K562 (cell line): ENCODE measurements at regions not wholly inside any gene's neighbourhood (a gene's known extent, or its start where the extent isn't known, plus 50 kb on each side); places are given as distances from the start of the nearest gene placed in this dataset.

ENCODE experiments used
- ATAC-seq: fragments of 200-7000 bp; cut with Tn5 transposase; 3 replicates; pipeline ENCODE4 v1.9.1; 2020; ENCODE audit warnings: moderate library complexity
- BruUV-seq: library from RNA; stranded (reverse); fragments of 400-500 nt; replicated peaks from 2 replicates; lab custom pipeline; 2021; lab: Mats Ljungman, UMichigan
- CTCF ChIA-PET: fragments of 300-600 bp; formaldehyde crosslinking; extraction: SDS; loops from one replicate; lab custom pipeline; 2021; ENCODE audit warnings: low intra/inter-chr PET ratio; lab: Yijun Ruan, JAX
- POLR2A ChIA-PET: fragments of 300-600, 350-650 bp; sonication (Branson Sonifier 250); formaldehyde crosslinking; extraction: SDS; loops from one replicate; lab custom pipeline; 2021; ENCODE audit warnings: antibody characterized with exemption, inconsistent platforms; lab: Yijun Ruan, JAX
- DNase-seq, 4 experiments: peaks; one replicate each; pipeline versions ENCODE4 v3.0.0 to v3.0.0-alpha.2; 2011 to 2018; ENCODE audit warnings: low spot score in 3 of 4, mixed read lengths in 3 of 4; ENCODE audit errors: extremely low read depth in 1 of 4
- FAIRE-seq: peaks from 2 replicates; lab custom pipeline; 2011; peaks lifted over from hg19 to GRCh38; lab: Jason Lieb, UNC
- H2AFZ ChIP-seq: 2 replicates; pipeline ENCODE4 v1.6.0; 2011; ENCODE audit warnings: low read depth, low read length, control low read depth, inconsistent platforms
- H3K27ac ChIP-seq: fragments of 200-600 bp; 3 replicates; pipeline ENCODE4 v1.8.0; 2011; ENCODE audit warnings: low read depth, mild to moderate bottlenecking, control low read depth, inconsistent platforms, low read length, moderate library complexity, mixed read lengths; ENCODE audit errors: extremely low read depth
- H3K27me3 ChIP-seq, 2 experiments: fragments of 300-600 bp in 1 of 2; 2 replicates in 1 of 2; 3 replicates in 1 of 2; pipeline versions ENCODE4 v1.6.0 to v1.8.0; 2011; ENCODE audit warnings: inconsistent platforms in 2 of 2, low read length in 2 of 2, mild to moderate bottlenecking in 1 of 2, mixed read lengths in 1 of 2, moderate library complexity in 1 of 2; ENCODE audit not compliant: control insufficient read depth in 2 of 2, insufficient read depth in 2 of 2
- H3K36me3 ChIP-seq: fragments of 300-600 bp; 3 replicates; pipeline ENCODE4 v1.8.0; 2011; ENCODE audit warnings: mild to moderate bottlenecking, low read length, inconsistent platforms; ENCODE audit not compliant: control insufficient read depth, insufficient read depth
- H3K4me1 ChIP-seq, 2 experiments: fragments of 200-600 bp in 1 of 2; replicated peaks in 1 of 2; 2 replicates in 1 of 2; 3 replicates in 1 of 2; pipeline versions ENCODE4 v1.5.1 to v1.8.0; 2011; ENCODE audit warnings: inconsistent platforms in 2 of 2, low read length in 2 of 2, mild to moderate bottlenecking in 1 of 2, mixed read lengths in 1 of 2, moderate library complexity in 1 of 2; ENCODE audit not compliant: control insufficient read depth in 2 of 2, insufficient read depth in 2 of 2
- H3K4me2 ChIP-seq: 2 replicates; pipeline ENCODE4 v1.6.1; 2011; ENCODE audit warnings: low read length, control low read depth, inconsistent platforms, mixed read lengths; ENCODE audit not compliant: insufficient read depth
- H3K4me3 ChIP-seq: fragments of 200-600 bp; sonication (generic), shearing (Covaris generic); 2 replicates; pipeline ENCODE4 v1.5.1; 2016; ENCODE audit warnings: control low read depth, inconsistent platforms
- H3K79me2 ChIP-seq: fragments of 200-600 bp; 3 replicates; pipeline ENCODE4 v1.8.0; 2011; ENCODE audit warnings: low read length, inconsistent platforms; ENCODE audit not compliant: control insufficient read depth, insufficient read depth
- H3K9ac ChIP-seq, 2 experiments: 2 replicates each; pipeline versions ENCODE4 v1.6.0 to v1.6.1; 2011; ENCODE audit warnings: low read depth in 2 of 2, low read length in 2 of 2, control low read depth in 1 of 2, inconsistent platforms in 1 of 2, mild to moderate bottlenecking in 1 of 2, mixed read lengths in 1 of 2; ENCODE audit not compliant: insufficient read depth in 1 of 2
- H3K9me1 ChIP-seq: one replicate; pipeline ENCODE4 v1.6.0; 2011; ENCODE audit warnings: inconsistent platforms, mild to moderate bottlenecking, low read length, moderate library complexity; ENCODE audit not compliant: control insufficient read depth, insufficient read depth
- H3K9me3 ChIP-seq: replicated peaks from 2 replicates; pipeline ENCODE4 v1.5.1; 2011; ENCODE audit warnings: low read depth, low read length, inconsistent platforms; ENCODE audit not compliant: control insufficient read depth, insufficient read depth
- H4K20me1 ChIP-seq: replicated peaks from 2 replicates; pipeline ENCODE4 v1.6.1; 2011; ENCODE audit warnings: low read length, inconsistent platforms, mixed read lengths; ENCODE audit not compliant: control insufficient read depth, insufficient read depth
- FOXP4 ChIP-seq: sonication (generic); formaldehyde crosslinking; IDR thresholded peaks from 2 replicates; pipeline ENCODE4 v1.8.0; 2022; ENCODE audit warnings: mild to moderate bottlenecking, missing genetic modification reagents, borderline replicate concordance
- SOX6 ChIP-seq: fragments of 450-650 bp; IDR thresholded peaks from 2 replicates; pipeline ENCODE4 v1.6.1; 2014; ENCODE audit warnings: mild to moderate bottlenecking
- UBTF ChIP-seq, 2 experiments: IDR thresholded peaks; 2 replicates each; pipeline ENCODE4 v1.6.1; 2012; ENCODE audit warnings: improper control_type of control experiment in 2 of 2, low read depth in 2 of 2, low read length in 2 of 2, borderline replicate concordance in 1 of 2
- ZBTB2 ChIP-seq: fragments of 450-650 bp; IDR thresholded peaks from 2 replicates; pipeline ENCODE4 v1.6.1; 2016; ENCODE audit warnings: antibody characterized with exemption
- ZNF140 ChIP-seq: fragments of 250-450 bp; sonication (Bioruptor Pico); IDR thresholded peaks from 2 replicates; pipeline ENCODE4 v1.8.0; 2021; ENCODE audit warnings: moderate library complexity, mild to moderate bottlenecking, inconsistent platforms
- ZNF407 ChIP-seq: fragments of 450-650 bp; IDR thresholded peaks from 2 replicates; pipeline ENCODE4 v1.6.1; 2016; ENCODE audit warnings: low read depth
- ZNF445 ChIP-seq: fragments of 250-450 bp; sonication (Bioruptor Pico); IDR thresholded peaks from 2 replicates; pipeline ENCODE4 v1.4.0; 2020; ENCODE audit warnings: low read depth, mild to moderate bottlenecking, moderate library complexity
- WGBS: fragments of 100-300 bp; shearing (Covaris generic); methylation state at CpG from one replicate; pipeline ENCODE4 v1.1.6; 2016; ENCODE audit warnings: low coverage, mixed read lengths; ENCODE audit not compliant: insufficient coverage; ENCODE audit errors: missing lambda C conversion rate; 5-methylcytosine and 5-hydroxymethylcytosine counted together
- in situ Hi-C: fragments of 300-500 bp; cut with MboI; formaldehyde crosslinking; loops from 4 replicates; pipeline ENCODE4 v1.15.0; 2018; ENCODE audit warnings: inconsistent platforms, mixed read lengths
- intact Hi-C: fragments of 100-400 bp; cut with micrococcal nuclease; formaldehyde crosslinking; loops from 2 replicates; pipeline ENCODE4 v1.14.2; 2022

DNA sequence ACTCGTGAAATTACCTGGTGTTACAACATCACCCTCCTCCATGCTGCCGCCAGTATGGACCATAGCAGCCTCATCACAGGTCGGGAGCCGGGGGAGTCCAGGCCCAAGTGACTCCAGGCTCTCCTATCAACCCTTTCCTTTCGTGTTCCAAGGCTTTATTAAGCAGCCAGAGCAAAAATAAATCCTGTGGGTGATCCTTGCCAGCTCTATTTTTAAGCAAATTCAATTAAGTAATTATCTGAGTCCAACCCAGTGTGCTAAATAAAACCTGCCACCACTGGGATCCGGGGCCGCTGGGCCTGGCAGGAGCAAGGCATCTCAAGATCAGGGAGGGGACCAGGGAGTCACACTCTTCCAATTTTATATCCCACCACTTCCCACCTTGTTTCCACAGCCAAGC is 80.7 kb upstream of the PRPS1 start:
- Histone ChIP-seq H3K27ac (no peak overlapping the region), H3K36me3 (no peaks in the 10 kb centered on the region), H3K9me3 (no peaks in the 10 kb centered on the region), H3K4me3 (no peak overlapping the region), H3K9ac (no peak overlapping the region), H3K9me1 (no peaks in the 10 kb centered on the region), H4K20me1 (no peaks in the 10 kb centered on the region), H3K4me2 (no peak overlapping the region), H3K27me3 (peaks cover 0 to 19% of the 10 kb centered on the region in 2 experiments; a peak in 2 of 5 replicates), H3K79me2 (no peaks in the 10 kb centered on the region), H3K4me1 (no peaks in the 10 kb centered on the region; a peak in 1 of 5 replicates), H2AFZ (no peak overlapping the region)
- intact Hi-C loops: no loop called here
- WGBS: 7% methylated on average over 7 of the region's 7 CpGs
- FAIRE-seq (no peak), DNase-seq (no peak), ATAC-seq (no peak)
- POLR2A ChIA-PET: interaction anchor here (0.7 kb wide), 1 partner anchor 540 kb away, joined by 3 read pairs; no protein-coding TSS in a partner anchor
- in situ Hi-C loops: loop anchor here (10.0 kb wide), 1 partner anchor 227 kb away; the partner anchor contains the start of genes NCBP2L and TSC22D3
- no peak for TF ChIP-seq ZNF140
- TF ChIP-seq ZNF407: no peak
- TF ChIP-seq ZNF445: no peak
- no peak for TF ChIP-seq UBTF (IDR thresholded peaks at IDR 0.05; ENCODE audit: borderline replicate concordance in 1 of 2, low read depth in 2 of 2, low read length in 2 of 2)
- TF ChIP-seq ZBTB2: no peak
- TF ChIP-seq FOXP4 (CRISPR knock-in tag): no peak
- no peak for TF ChIP-seq SOX6
- no TSS peak for BruUV-seq
- CTCF ChIA-PET: no interaction called here
